ENCODE measurements at regions not wholly inside any gene's neighbourhood (a gene's known extent, or its start where the extent isn't known, plus 50 kb on each side); places are given as distances from the start of the nearest gene placed in this dataset.

DNA sequence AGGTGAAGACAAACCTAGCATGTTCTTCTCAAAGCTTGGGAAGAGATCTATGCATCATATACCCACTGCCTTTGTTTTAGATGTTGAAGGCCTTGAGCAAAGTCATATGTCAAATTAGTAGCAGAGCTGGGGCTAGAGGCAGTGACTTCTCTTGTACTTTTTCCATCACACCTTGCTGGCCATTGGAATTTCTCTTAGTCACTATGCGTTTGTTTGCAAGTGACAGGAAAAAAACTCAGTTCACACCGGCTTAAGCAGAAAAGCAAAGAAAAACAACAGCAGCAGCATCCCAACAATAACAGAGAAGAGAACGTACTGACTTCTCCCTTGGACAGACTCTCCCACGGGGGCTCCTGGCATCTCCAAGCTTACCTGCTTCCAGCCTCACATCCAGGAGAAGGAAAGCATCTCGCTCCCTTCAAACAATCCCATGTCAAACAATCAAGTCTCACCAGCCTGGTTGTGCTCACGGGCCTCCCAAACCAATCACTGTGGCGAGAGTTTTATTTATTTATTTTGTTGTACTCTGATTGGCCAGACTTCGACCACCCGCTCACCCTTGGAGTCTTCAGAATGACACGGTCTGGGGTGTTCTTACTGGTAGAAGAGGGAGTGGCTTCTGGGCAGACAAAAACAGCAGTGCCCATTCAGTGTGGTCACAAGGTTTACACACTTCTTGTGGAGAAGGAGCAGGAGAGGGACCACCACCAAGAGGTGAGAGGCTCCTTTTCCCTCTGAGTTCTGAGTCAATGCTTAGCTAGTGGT, 83.8 kb upstream of the STC2 start (continued):
- TF ChIP-seq ZNF585B (tag by site-specific recombination; IDR thresholded peaks at IDR 0.05): no peak
- no peak for TF ChIP-seq GLI4 (tag by site-specific recombination; IDR thresholded peaks at IDR 0.05)
- TF ChIP-seq ZNF610 (tag by site-specific recombination; IDR thresholded peaks at IDR 0.05; ENCODE audit: borderline replicate concordance): no peak
- TF ChIP-seq ZNF404 (tag by site-specific recombination; IDR thresholded peaks at IDR 0.05): no peak
- TF ChIP-seq TRIM28 (IDR thresholded peaks at IDR 0.05; ENCODE audit: borderline replicate concordance, low read length): no peak
- no peak for TF ChIP-seq ZNF768 (tag by site-specific recombination; IDR thresholded peaks at IDR 0.05)

DNA sequence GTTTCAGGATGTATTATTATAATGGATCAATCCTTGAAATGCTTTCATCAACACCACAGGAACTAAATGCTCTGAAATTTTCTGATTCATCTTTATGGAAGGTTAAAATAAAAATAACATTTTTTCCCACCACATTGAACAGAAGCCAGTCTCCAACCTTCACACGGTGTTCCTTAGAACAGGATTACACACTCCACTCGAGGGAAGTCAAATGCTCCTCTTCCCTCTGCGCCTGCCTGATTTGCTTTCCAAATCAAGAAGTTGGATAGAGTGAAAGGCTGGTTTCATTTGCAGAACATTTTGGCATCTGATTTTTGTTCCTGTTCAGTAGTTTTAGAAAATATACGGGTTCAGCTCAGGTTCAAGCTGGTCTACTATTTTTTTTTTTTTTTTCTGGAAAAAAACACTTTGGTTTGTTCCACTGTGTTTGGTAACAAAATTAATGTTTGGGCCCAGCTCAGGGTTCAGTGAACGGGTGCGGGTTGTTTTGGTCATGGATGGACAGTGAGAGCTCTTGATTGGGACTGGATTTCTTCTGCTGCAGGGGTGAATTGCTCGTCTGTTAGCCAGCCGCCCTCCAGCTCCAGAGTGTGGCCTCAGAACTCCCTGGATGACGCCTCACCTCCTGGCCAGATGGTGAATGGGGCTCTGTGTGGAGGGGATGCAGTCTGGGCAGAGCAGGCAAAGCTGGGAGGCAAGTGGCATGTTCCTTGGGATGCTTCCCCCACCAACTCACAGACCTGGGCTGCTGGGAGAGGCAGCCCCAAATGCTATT, 82.4 kb upstream of the STC2 start:
- ChIA-PET POLR2A (no interaction called here), CTCF (no interaction called here)
- TF ChIP-seq ZBTB21 (tag by site-specific recombination; IDR thresholded peaks at IDR 0.05) (no peak), ZNF701 (tag by site-specific recombination; IDR thresholded peaks at IDR 0.05) (no peak), ZNF132 (tag by site-specific recombination; IDR thresholded peaks at IDR 0.05; ENCODE audit: borderline replicate concordance) (no peak), ZNF248 (tag by site-specific recombination; IDR thresholded peaks at IDR 0.05) (no peak), ZNF366 (tag by site-specific recombination; conservative IDR thresholded peaks at IDR 0.05) (no peak), OVOL3 (tag by site-specific recombination; IDR thresholded peaks at IDR 0.05) (no peak), ZNF768 (tag by site-specific recombination; IDR thresholded peaks at IDR 0.05) (no peak), ZNF558 (tag by site-specific recombination; IDR thresholded peaks at IDR 0.05) (no peak), ZNF121 (tag by site-specific recombination; IDR thresholded peaks at IDR 0.05) (no peak), ZNF596 (tag by site-specific recombination; IDR thresholded peaks at IDR 0.05) (no peak), ZEB2 (tag by site-specific recombination; IDR thresholded peaks at IDR 0.05) (no peak), ZNF544 (tag by site-specific recombination; IDR thresholded peaks at IDR 0.05) (no peak)
- TF ChIP-seq, protein P1, sequence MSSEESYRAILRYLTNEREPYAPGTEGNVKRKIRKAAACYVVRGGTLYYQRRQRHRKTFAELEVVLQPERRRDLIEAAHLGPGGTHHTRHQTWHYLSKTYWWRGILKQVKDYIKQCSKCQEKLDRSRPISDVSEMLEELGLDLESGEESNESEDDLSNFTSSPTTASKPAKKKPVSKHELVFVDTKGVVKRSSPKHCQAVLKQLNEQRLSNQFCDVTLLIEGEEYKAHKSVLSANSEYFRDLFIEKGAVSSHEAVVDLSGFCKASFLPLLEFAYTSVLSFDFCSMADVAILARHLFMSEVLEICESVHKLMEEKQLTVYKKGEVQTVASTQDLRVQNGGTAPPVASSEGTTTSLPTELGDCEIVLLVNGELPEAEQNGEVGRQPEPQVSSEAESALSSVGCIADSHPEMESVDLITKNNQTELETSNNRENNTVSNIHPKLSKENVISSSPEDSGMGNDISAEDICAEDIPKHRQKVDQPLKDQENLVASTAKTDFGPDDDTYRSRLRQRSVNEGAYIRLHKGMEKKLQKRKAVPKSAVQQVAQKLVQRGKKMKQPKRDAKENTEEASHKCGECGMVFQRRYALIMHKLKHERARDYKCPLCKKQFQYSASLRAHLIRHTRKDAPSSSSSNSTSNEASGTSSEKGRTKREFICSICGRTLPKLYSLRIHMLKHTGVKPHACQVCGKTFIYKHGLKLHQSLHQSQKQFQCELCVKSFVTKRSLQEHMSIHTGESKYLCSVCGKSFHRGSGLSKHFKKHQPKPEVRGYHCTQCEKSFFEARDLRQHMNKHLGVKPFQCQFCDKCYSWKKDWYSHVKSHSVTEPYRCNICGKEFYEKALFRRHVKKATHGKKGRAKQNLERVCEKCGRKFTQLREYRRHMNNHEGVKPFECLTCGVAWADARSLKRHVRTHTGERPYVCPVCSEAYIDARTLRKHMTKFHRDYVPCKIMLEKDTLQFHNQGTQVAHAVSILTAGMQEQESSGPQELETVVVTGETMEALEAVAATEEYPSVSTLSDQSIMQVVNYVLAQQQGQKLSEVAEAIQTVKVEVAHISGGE (tag by site-specific recombination; conservative IDR thresholded peaks at IDR 0.05; ENCODE audit: low read depth): no peak
- TF ChIP-seq, protein P2, sequence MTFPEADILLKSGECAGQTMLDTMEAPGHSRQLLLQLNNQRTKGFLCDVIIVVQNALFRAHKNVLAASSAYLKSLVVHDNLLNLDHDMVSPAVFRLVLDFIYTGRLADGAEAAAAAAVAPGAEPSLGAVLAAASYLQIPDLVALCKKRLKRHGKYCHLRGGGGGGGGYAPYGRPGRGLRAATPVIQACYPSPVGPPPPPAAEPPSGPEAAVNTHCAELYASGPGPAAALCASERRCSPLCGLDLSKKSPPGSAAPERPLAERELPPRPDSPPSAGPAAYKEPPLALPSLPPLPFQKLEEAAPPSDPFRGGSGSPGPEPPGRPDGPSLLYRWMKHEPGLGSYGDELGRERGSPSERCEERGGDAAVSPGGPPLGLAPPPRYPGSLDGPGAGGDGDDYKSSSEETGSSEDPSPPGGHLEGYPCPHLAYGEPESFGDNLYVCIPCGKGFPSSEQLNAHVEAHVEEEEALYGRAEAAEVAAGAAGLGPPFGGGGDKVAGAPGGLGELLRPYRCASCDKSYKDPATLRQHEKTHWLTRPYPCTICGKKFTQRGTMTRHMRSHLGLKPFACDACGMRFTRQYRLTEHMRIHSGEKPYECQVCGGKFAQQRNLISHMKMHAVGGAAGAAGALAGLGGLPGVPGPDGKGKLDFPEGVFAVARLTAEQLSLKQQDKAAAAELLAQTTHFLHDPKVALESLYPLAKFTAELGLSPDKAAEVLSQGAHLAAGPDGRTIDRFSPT (tag by site-specific recombination; IDR thresholded peaks at IDR 0.05): no peak
- TF ChIP-seq, protein P3, sequence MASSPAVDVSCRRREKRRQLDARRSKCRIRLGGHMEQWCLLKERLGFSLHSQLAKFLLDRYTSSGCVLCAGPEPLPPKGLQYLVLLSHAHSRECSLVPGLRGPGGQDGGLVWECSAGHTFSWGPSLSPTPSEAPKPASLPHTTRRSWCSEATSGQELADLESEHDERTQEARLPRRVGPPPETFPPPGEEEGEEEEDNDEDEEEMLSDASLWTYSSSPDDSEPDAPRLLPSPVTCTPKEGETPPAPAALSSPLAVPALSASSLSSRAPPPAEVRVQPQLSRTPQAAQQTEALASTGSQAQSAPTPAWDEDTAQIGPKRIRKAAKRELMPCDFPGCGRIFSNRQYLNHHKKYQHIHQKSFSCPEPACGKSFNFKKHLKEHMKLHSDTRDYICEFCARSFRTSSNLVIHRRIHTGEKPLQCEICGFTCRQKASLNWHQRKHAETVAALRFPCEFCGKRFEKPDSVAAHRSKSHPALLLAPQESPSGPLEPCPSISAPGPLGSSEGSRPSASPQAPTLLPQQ (tag by site-specific recombination; IDR thresholded peaks at IDR 0.05): no peak

More for the DNA sequence above, 82.4 kb upstream of the STC2 start:
- no peak overlapping the region for H3K27ac ChIP-seq (ENCODE audit: extremely low read depth, low read depth, low read length)
- no peak overlapping the region for H3K4me3 ChIP-seq (ENCODE audit: low read depth, low read length)
- no peaks in the 10 kb centered on the region for H3K36me3 ChIP-seq (ENCODE audit: control insufficient read depth in 2 of 2, insufficient read depth in 1 of 2, low read length in 2 of 2)
- H3K9me3 ChIP-seq (ENCODE audit: control insufficient read depth, insufficient read depth, low read depth, low read length): no peaks in the 10 kb centered on the region
- H3K4me1 ChIP-seq (ENCODE audit: control insufficient read depth, insufficient read depth, low read length): no peaks in the 10 kb centered on the region
